GM12873 (cell line): ENCODE measurements at regions not wholly inside any gene's neighbourhood (a gene's known extent, or its start where the extent isn't known, plus 50 kb on each side); places are given as distances from the start of the nearest gene placed in this dataset.

Source experiments
- TF ChIP-seq, protein P1 (sequence below): IDR thresholded peaks from 2 replicates; pipeline ENCODE4 v1.5.1; 2012; ENCODE audit warnings: low read depth, mild to moderate bottlenecking, moderate library complexity, low read length, control low read depth; ENCODE audit not compliant: insufficient read depth; ENCODE audit errors: missing control alignments

DNA sequence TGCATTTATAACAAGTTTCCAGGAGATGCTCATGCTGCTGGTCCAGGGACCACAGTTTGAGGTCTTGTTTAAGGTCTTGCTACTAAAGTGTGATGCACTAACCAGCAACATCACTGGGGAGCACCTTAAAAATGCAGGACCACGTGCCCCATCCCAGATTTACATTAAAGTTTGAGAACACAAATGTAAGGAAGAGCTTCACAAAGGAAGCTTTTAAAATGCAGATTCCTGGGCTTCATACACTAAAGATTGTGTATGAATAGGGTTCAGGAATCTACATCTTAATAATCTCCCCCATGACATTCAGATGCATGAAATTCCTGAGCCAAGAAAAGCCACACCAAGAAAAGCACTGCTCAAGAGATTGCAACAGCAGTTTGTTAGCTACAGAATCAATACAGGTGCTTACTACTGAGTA, 235.3 kb upstream of the TANK start:
- TF ChIP-seq, protein P1, sequence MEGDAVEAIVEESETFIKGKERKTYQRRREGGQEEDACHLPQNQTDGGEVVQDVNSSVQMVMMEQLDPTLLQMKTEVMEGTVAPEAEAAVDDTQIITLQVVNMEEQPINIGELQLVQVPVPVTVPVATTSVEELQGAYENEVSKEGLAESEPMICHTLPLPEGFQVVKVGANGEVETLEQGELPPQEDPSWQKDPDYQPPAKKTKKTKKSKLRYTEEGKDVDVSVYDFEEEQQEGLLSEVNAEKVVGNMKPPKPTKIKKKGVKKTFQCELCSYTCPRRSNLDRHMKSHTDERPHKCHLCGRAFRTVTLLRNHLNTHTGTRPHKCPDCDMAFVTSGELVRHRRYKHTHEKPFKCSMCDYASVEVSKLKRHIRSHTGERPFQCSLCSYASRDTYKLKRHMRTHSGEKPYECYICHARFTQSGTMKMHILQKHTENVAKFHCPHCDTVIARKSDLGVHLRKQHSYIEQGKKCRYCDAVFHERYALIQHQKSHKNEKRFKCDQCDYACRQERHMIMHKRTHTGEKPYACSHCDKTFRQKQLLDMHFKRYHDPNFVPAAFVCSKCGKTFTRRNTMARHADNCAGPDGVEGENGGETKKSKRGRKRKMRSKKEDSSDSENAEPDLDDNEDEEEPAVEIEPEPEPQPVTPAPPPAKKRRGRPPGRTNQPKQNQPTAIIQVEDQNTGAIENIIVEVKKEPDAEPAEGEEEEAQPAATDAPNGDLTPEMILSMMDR: no peak

- TF ChIP-seq, protein P1: no peak
Observed at GRCh38 chr2:160925956-160926355, 234.3 kb upstream of the TANK start.

GRCh38 chr2:160927324-160927723, 232.9 kb upstream of the TANK start:
- TF ChIP-seq, protein P1: no peak

DNA sequence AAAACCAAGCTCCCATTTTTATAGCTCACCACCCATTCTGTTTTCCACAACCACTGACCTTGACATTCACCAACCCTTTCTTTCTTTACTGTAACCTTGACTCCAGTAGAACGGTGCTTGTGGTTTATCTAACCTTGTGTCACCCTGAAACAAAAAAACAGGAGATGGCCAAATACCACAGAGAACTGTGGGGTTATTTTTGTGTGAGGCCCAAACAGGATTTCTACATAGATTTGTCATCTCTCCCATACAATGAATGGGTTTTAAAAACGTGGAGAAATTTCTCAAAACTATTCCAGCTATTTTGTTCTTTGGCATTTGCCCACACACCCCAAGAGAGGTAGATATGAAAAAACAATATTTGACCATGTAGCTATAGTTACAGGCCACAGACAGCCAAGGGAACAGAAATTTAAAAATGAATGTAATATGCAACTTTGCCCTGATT, 231.3 kb upstream of the TANK start:
- TF ChIP-seq, protein P1: no peak

DNA sequence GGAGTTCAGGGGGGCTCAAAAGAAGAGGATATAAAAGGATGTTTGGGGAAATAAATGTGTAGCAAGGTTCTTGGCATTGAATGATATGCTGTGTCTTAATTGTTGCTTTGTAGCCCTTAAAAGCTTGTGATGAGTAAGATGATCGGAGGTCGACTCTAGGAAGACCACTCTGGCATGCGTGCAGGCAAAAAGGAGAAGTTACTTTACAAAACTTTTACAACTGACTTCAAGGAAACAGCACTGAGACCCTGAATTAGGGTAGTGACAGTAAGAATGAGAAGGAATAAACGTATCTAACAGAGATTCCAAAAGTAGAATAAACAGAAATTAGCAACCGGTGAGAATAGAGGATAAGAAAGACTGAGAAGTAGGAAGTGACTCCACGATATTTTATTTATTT, 228.7 kb upstream of the TANK start:
- TF ChIP-seq, protein P1: no peak

GRCh38 chr2:160932960-160933359, 227.3 kb upstream of the TANK start:
- TF ChIP-seq, protein P1: no peak

- TF ChIP-seq, protein P1: no peak
Observed at GRCh38 chr2:160934263-160934662, 226.0 kb upstream of the TANK start.
